ENCODE measurements at regions not wholly inside any gene's neighbourhood (a gene's known extent, or its start where the extent isn't known, plus 50 kb on each side); places are given as distances from the start of the nearest gene placed in this dataset.
"Not testable (repeated sequence)": the region's sequence is repeated elsewhere in the genome, so short reads cannot be mapped to it uniquely, and the experiment has no call there.

DNA sequence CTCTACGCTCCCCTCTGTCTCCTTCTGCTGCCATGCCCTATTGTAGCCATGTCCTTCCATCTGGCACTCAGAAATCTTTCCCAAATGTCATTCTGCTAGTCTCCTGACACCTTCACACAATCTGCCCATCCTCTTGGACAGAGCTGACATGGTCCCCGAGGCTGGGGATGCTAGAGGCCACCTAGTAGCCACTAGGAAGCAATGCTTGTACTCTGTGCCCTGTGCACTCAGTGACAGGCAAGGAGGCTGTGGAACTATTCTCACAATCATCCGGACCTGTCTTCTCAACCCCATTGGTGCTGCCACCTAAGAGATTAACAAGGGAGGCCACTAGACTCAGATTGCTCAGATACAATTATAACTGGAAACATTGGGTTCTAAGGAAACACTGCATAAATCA lies 112.6 kb upstream of the TMEM164 start:
- Histone ChIP-seq H3K27ac (replicated peaks) (peak overlapping the region; percentile 88), H3K27me3 (ENCODE audit: insufficient read depth, poor library complexity, severe bottlenecking) (no peaks in the 10 kb centered on the region), H3K4me3 (replicated peaks; ENCODE audit: insufficient read depth, low read length) (no peak overlapping the region)
- no peak for DNase-seq (ENCODE audit: low read depth in 1 of 2, low spot score in 1 of 2)
- TF ChIP-seq, protein P1, sequence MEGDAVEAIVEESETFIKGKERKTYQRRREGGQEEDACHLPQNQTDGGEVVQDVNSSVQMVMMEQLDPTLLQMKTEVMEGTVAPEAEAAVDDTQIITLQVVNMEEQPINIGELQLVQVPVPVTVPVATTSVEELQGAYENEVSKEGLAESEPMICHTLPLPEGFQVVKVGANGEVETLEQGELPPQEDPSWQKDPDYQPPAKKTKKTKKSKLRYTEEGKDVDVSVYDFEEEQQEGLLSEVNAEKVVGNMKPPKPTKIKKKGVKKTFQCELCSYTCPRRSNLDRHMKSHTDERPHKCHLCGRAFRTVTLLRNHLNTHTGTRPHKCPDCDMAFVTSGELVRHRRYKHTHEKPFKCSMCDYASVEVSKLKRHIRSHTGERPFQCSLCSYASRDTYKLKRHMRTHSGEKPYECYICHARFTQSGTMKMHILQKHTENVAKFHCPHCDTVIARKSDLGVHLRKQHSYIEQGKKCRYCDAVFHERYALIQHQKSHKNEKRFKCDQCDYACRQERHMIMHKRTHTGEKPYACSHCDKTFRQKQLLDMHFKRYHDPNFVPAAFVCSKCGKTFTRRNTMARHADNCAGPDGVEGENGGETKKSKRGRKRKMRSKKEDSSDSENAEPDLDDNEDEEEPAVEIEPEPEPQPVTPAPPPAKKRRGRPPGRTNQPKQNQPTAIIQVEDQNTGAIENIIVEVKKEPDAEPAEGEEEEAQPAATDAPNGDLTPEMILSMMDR (IDR thresholded peaks at IDR 0.05; ENCODE audit: insufficient read depth, low read length): no peak
- TF ChIP-seq, protein P2, sequence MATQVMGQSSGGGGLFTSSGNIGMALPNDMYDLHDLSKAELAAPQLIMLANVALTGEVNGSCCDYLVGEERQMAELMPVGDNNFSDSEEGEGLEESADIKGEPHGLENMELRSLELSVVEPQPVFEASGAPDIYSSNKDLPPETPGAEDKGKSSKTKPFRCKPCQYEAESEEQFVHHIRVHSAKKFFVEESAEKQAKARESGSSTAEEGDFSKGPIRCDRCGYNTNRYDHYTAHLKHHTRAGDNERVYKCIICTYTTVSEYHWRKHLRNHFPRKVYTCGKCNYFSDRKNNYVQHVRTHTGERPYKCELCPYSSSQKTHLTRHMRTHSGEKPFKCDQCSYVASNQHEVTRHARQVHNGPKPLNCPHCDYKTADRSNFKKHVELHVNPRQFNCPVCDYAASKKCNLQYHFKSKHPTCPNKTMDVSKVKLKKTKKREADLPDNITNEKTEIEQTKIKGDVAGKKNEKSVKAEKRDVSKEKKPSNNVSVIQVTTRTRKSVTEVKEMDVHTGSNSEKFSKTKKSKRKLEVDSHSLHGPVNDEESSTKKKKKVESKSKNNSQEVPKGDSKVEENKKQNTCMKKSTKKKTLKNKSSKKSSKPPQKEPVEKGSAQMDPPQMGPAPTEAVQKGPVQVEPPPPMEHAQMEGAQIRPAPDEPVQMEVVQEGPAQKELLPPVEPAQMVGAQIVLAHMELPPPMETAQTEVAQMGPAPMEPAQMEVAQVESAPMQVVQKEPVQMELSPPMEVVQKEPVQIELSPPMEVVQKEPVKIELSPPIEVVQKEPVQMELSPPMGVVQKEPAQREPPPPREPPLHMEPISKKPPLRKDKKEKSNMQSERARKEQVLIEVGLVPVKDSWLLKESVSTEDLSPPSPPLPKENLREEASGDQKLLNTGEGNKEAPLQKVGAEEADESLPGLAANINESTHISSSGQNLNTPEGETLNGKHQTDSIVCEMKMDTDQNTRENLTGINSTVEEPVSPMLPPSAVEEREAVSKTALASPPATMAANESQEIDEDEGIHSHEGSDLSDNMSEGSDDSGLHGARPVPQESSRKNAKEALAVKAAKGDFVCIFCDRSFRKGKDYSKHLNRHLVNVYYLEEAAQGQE (IDR thresholded peaks at IDR 0.05; ENCODE audit: insufficient replicate concordance, low read depth): no peak

- TF ChIP-seq, protein P1 (IDR thresholded peaks at IDR 0.05; ENCODE audit: insufficient read depth, low read length): peak; percentile 74
- TF ChIP-seq, protein P2 (IDR thresholded peaks at IDR 0.05; ENCODE audit: insufficient replicate concordance, low read depth): no peak
- Histone ChIP-seq H3K27ac (replicated peaks) (peak overlapping the region; percentile 88), H3K27me3 (ENCODE audit: insufficient read depth, poor library complexity, severe bottlenecking) (no peaks in the 10 kb centered on the region), H3K4me3 (replicated peaks; ENCODE audit: insufficient read depth, low read length) (no peak overlapping the region)
- DNase-seq (ENCODE audit: low read depth in 1 of 2, low spot score in 1 of 2): peak in 1 of 2 experiments; percentile 77
These were observed 111.9 kb upstream of the TMEM164 start for GRCh38 chrX:109890910-109891502.

- not testable (repeated sequence) for H3K27me3 ChIP-seq (ENCODE audit: insufficient read depth, poor library complexity, severe bottlenecking); H3K4me3 ChIP-seq (replicated peaks; ENCODE audit: insufficient read depth, low read length); DNase-seq (ENCODE audit: low read depth in 1 of 2, low spot score in 1 of 2)
These were observed 106.9 kb upstream of the TMEM164 start for GRCh38 chrX:109896024-109896423.

DNA sequence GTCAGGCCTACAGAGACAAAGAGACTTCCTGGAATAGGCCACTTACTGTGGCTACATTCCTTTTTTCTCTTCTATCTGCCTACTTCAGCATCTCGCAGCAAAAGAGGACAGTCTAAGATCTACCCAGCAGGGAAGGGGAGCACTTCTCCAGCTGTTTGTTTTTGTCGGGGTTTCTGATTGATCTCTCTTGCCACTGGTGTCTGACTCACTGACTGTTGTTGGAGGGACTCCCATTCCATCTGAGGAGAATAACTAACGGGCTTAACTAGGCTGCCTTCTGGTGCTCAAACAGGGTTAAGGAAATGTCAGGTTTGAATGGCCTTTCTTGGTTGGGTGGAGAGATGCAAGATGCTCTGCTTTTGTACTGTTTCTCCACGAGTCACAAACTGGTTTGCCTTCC lies 100.2 kb upstream of the TMEM164 start:
- H3K27me3 ChIP-seq (ENCODE audit: insufficient read depth, poor library complexity, severe bottlenecking): no peaks in the 10 kb centered on the region
- no peak for DNase-seq (ENCODE audit: low read depth in 1 of 2, low spot score in 1 of 2)
- no peak overlapping the region for H3K27ac ChIP-seq (replicated peaks)
- TF ChIP-seq SPI1 (IDR thresholded peaks at IDR 0.05; ENCODE audit: borderline replicate concordance, low read depth): no peak
- TF ChIP-seq, protein P2 (IDR thresholded peaks at IDR 0.05; ENCODE audit: insufficient replicate concordance, low read depth): no peak
- TF ChIP-seq, protein P1 (IDR thresholded peaks at IDR 0.05; ENCODE audit: insufficient read depth, low read length): no peak
- no peak for TF ChIP-seq GABPA (IDR thresholded peaks at IDR 0.05; ENCODE audit: low read depth)
- TF ChIP-seq POLR2AphosphoS5 (IDR thresholded peaks at IDR 0.05; ENCODE audit: low read depth): no peak
- no peak overlapping the region for H3K4me3 ChIP-seq (replicated peaks; ENCODE audit: insufficient read depth, low read length)

More at GRCh38 chrX:109896024-109896423, 106.9 kb upstream of the TMEM164 start:
- H3K27ac ChIP-seq (replicated peaks): not testable (repeated sequence)
